ENCODE measurements at regions not wholly inside any gene's neighbourhood (a gene's known extent, or its start where the extent isn't known, plus 50 kb on each side); places are given as distances from the start of the nearest gene placed in this dataset.
"Not testable (repeated sequence)": the region's sequence is repeated elsewhere in the genome, so short reads cannot be mapped to it uniquely, and the experiment has no call there.

GRCh38 chr5:100682625-100683024 lies 147.5 kb downstream of the FAM174A start:
- Mint-ChIP-seq H3K4me3 (no peak overlapping the region), H3K9me3 (peaks cover 37% of the 10 kb centered on the region), H3K27ac (no peak overlapping the region), H3K27me3 (no peaks in the 10 kb centered on the region), H3K4me1 (ENCODE audit: low read depth) (no peaks in the 10 kb centered on the region), H3K36me3 (ENCODE audit: low read depth) (peaks cover 21% of the 10 kb centered on the region)
- intact Hi-C loops (cut with micrococcal nuclease) = no loop called here

- no peaks in the 10 kb centered on the region for H3K27me3 Mint-ChIP-seq
- intact Hi-C loops (cut with micrococcal nuclease) = no loop called here
- H3K4me1 Mint-ChIP-seq (ENCODE audit: low read depth) = no peaks in the 10 kb centered on the region
- no peak overlapping the region for H3K27ac Mint-ChIP-seq
- H3K36me3 Mint-ChIP-seq (ENCODE audit: low read depth) = peaks cover 21% of the 10 kb centered on the region
- H3K9me3 Mint-ChIP-seq = peaks cover 37% of the 10 kb centered on the region
- H3K4me3 Mint-ChIP-seq = no peak overlapping the region
These were observed 148.7 kb downstream of the FAM174A start for GRCh38 chr5:100683881-100684280.

- peaks cover 21% of the 10 kb centered on the region for H3K36me3 Mint-ChIP-seq (ENCODE audit: low read depth)
- peaks cover 29% of the 10 kb centered on the region for H3K9me3 Mint-ChIP-seq
- H3K27ac Mint-ChIP-seq; H3K4me3 Mint-ChIP-seq; H3K27me3 Mint-ChIP-seq; H3K4me1 Mint-ChIP-seq (ENCODE audit: low read depth); intact Hi-C loops (cut with micrococcal nuclease): not testable (repeated sequence)
These were observed 149.9 kb downstream of the FAM174A start for GRCh38 chr5:100685122-100685521.

GRCh38 chr5:100688834-100689233 lies 153.7 kb downstream of the FAM174A start:
- H3K4me1 Mint-ChIP-seq (ENCODE audit: low read depth); H3K36me3 Mint-ChIP-seq (ENCODE audit: low read depth); H3K9me3 Mint-ChIP-seq; H3K27me3 Mint-ChIP-seq; H3K4me3 Mint-ChIP-seq; H3K27ac Mint-ChIP-seq; intact Hi-C loops (cut with micrococcal nuclease): not testable (repeated sequence)

GRCh38 chr5:100690036-100690560 lies 154.9 kb downstream of the FAM174A start:
- Mint-ChIP-seq H3K27ac (no peak overlapping the region), H3K4me3 (no peak overlapping the region), H3K4me1 (ENCODE audit: low read depth) (peaks cover 7% of the 10 kb centered on the region), H3K27me3 (no peaks in the 10 kb centered on the region), H3K36me3 (ENCODE audit: low read depth) (no peaks in the 10 kb centered on the region), H3K9me3 (no peaks in the 10 kb centered on the region)
- intact Hi-C loops (cut with micrococcal nuclease) = no loop called here

GRCh38 chr5:100691085-100691484 lies 155.9 kb downstream of the FAM174A start:
- peaks cover 7% of the 10 kb centered on the region for H3K4me1 Mint-ChIP-seq (ENCODE audit: low read depth)
- H3K9me3 Mint-ChIP-seq = no peaks in the 10 kb centered on the region
- no peaks in the 10 kb centered on the region for H3K36me3 Mint-ChIP-seq (ENCODE audit: low read depth)
- H3K27me3 Mint-ChIP-seq = no peaks in the 10 kb centered on the region
- intact Hi-C loops (cut with micrococcal nuclease) = no loop called here
- no peak overlapping the region for H3K4me3 Mint-ChIP-seq
- no peak overlapping the region for H3K27ac Mint-ChIP-seq

- no peaks in the 10 kb centered on the region for H3K9me3 Mint-ChIP-seq
- H3K27me3 Mint-ChIP-seq = no peaks in the 10 kb centered on the region
- intact Hi-C loops (cut with micrococcal nuclease) = no loop called here
- no peak overlapping the region for H3K4me3 Mint-ChIP-seq
- no peaks in the 10 kb centered on the region for H3K36me3 Mint-ChIP-seq (ENCODE audit: low read depth)
- peaks cover 7% of the 10 kb centered on the region for H3K4me1 Mint-ChIP-seq (ENCODE audit: low read depth)
- no peak overlapping the region for H3K27ac Mint-ChIP-seq
These were observed 156.4 kb downstream of the FAM174A start for GRCh38 chr5:100691548-100691947.

- Mint-ChIP-seq H3K4me3 (no peak overlapping the region), H3K27ac (no peak overlapping the region), H3K36me3 (ENCODE audit: low read depth) (no peaks in the 10 kb centered on the region), H3K27me3 (no peaks in the 10 kb centered on the region), H3K4me1 (ENCODE audit: low read depth) (peaks cover 7% of the 10 kb centered on the region), H3K9me3 (no peaks in the 10 kb centered on the region)
- intact Hi-C loops (cut with micrococcal nuclease) = no loop called here
These were observed 158.3 kb downstream of the FAM174A start for GRCh38 chr5:100693481-100693880.

- no peaks in the 10 kb centered on the region for H3K36me3 Mint-ChIP-seq (ENCODE audit: low read depth)
- no peaks in the 10 kb centered on the region for H3K9me3 Mint-ChIP-seq
- H3K27ac Mint-ChIP-seq = no peak overlapping the region
- H3K4me1 Mint-ChIP-seq (ENCODE audit: low read depth) = peaks cover 7% of the 10 kb centered on the region
- intact Hi-C loops (cut with micrococcal nuclease) = no loop called here
- H3K4me3 Mint-ChIP-seq = no peak overlapping the region
- H3K27me3 Mint-ChIP-seq = no peaks in the 10 kb centered on the region
These were observed 158.9 kb downstream of the FAM174A start for GRCh38 chr5:100694100-100694499.

- no peak overlapping the region for H3K4me3 Mint-ChIP-seq
These were observed 162.8 kb downstream of the FAM174A start for GRCh38 chr5:100697970-100698369.

GRCh38 chr5:100706776-100707175 lies 171.6 kb downstream of the FAM174A start:
- peaks cover 19% of the 10 kb centered on the region for H3K9me3 Mint-ChIP-seq
- H3K27ac Mint-ChIP-seq = peak overlapping the region; percentile 63
- no peaks in the 10 kb centered on the region for H3K4me1 Mint-ChIP-seq (ENCODE audit: low read depth)
- H3K27me3 Mint-ChIP-seq = no peaks in the 10 kb centered on the region
- no peaks in the 10 kb centered on the region for H3K36me3 Mint-ChIP-seq (ENCODE audit: low read depth)
- H3K4me3 Mint-ChIP-seq = no peak overlapping the region
- intact Hi-C loops (cut with micrococcal nuclease) = loop anchor here (5.0 kb wide), 2 partner anchors 71 to 196 kb away; partner anchors contain the start of gene ST8SIA4

More at GRCh38 chr5:100697970-100698369, 162.8 kb downstream of the FAM174A start:
- intact Hi-C loops (cut with micrococcal nuclease) = no loop called here
- peaks cover 20% of the 10 kb centered on the region for H3K9me3 Mint-ChIP-seq
- H3K36me3 Mint-ChIP-seq (ENCODE audit: low read depth) = no peaks in the 10 kb centered on the region
- H3K4me1 Mint-ChIP-seq (ENCODE audit: low read depth) = peaks cover 15% of the 10 kb centered on the region
- H3K27me3 Mint-ChIP-seq = no peaks in the 10 kb centered on the region
- H3K27ac Mint-ChIP-seq = no peak overlapping the region

- Mint-ChIP-seq H3K9me3 (peaks cover 4% of the 10 kb centered on the region), H3K27ac (no peak overlapping the region)
These were observed 173.5 kb downstream of the FAM174A start for GRCh38 chr5:100708645-100709171.

GRCh38 chr5:100709771-100710170 lies 174.6 kb downstream of the FAM174A start:
- H3K36me3 Mint-ChIP-seq (ENCODE audit: low read depth) = no peaks in the 10 kb centered on the region
- no peaks in the 10 kb centered on the region for H3K27me3 Mint-ChIP-seq
- peaks cover 2% of the 10 kb centered on the region for H3K4me1 Mint-ChIP-seq (ENCODE audit: low read depth)
- no peak overlapping the region for H3K4me3 Mint-ChIP-seq
- no peak overlapping the region for H3K27ac Mint-ChIP-seq
- H3K9me3 Mint-ChIP-seq = no peaks in the 10 kb centered on the region
- intact Hi-C loops (cut with micrococcal nuclease) = loop anchor here (5.0 kb wide), 2 partner anchors 68 to 193 kb away; partner anchors contain the start of gene ST8SIA4

More at GRCh38 chr5:100708645-100709171, 173.5 kb downstream of the FAM174A start:
- Mint-ChIP-seq H3K27me3 (no peaks in the 10 kb centered on the region), H3K4me3 (no peak overlapping the region), H3K4me1 (ENCODE audit: low read depth) (no peaks in the 10 kb centered on the region), H3K36me3 (ENCODE audit: low read depth) (no peaks in the 10 kb centered on the region)
- intact Hi-C loops (cut with micrococcal nuclease) = loop anchor here (5.0 kb wide), 2 partner anchors 69 to 194 kb away; partner anchors contain the start of gene ST8SIA4

- H3K4me1 Mint-ChIP-seq (ENCODE audit: low read depth); H3K9me3 Mint-ChIP-seq; H3K27me3 Mint-ChIP-seq; H3K27ac Mint-ChIP-seq; H3K4me3 Mint-ChIP-seq; H3K36me3 Mint-ChIP-seq (ENCODE audit: low read depth); intact Hi-C loops (cut with micrococcal nuclease): not testable (repeated sequence)
These were observed 179.6 kb downstream of the FAM174A start for GRCh38 chr5:100714780-100715179.

GRCh38 chr5:100722657-100723056 lies 180.4 kb downstream of the ST8SIA4 start:
- Mint-ChIP-seq H3K27me3 (no peaks in the 10 kb centered on the region), H3K9me3 (no peaks in the 10 kb centered on the region), H3K4me1 (ENCODE audit: low read depth) (peaks cover 8% of the 10 kb centered on the region), H3K27ac (no peak overlapping the region), H3K36me3 (ENCODE audit: low read depth) (no peaks in the 10 kb centered on the region), H3K4me3 (no peak overlapping the region)
- intact Hi-C loops (cut with micrococcal nuclease) = no loop called here

Measured in dendritic cell treated with granulocyte-macrophage colony-stimulating factor and Interleukin-4, amounts not matched to agents 40 ng/mL and 50 ng/mL, for 4 days (primary cell).